GM12878 (cell line): ENCODE measurements at regions not wholly inside any gene's neighbourhood (a gene's known extent, or its start where the extent isn't known, plus 50 kb on each side); places are given as distances from the start of the nearest gene placed in this dataset.

Experiments
- ATAC-seq: fragments of 200-7000 bp; cut with Tn5 transposase; 3 replicates; pipeline ENCODE4 v1.9.1; 2020; ENCODE audit warnings: mild to moderate bottlenecking, moderate library complexity
- BruUV-seq: library from RNA; stranded (reverse); fragments of 400-500 nt; replicated peaks from 2 replicates; lab custom pipeline; 2021; lab: Mats Ljungman, UMichigan
- CTCF ChIA-PET: fragments of 300-600 bp; sonication (Branson Sonifier 250); formaldehyde crosslinking; extraction: SDS; loops from one replicate; lab custom pipeline; 2021; ENCODE audit warnings: inconsistent platforms; lab: Yijun Ruan, JAX
- POLR2A ChIA-PET: fragments of 350-600 bp; formaldehyde crosslinking; extraction: SDS; loops from one replicate; lab custom pipeline; 2021; ENCODE audit warnings: inconsistent platforms; lab: Charles Lee
- RAD21 ChIA-PET: fragments of 300-600 bp; sonication (Branson Sonifier 250); formaldehyde crosslinking; loops from one replicate; lab custom pipeline; 2023; ENCODE audit warnings: antibody characterized with exemption; ENCODE audit not compliant: unreplicated experiment; lab: Charles Lee
- SMC1A ChIA-PET: fragments of 300-600 bp; sonication (Branson Sonifier 250); formaldehyde crosslinking; loops from one replicate; lab custom pipeline; 2023; ENCODE audit not compliant: unreplicated experiment, uncharacterized antibody; lab: Charles Lee
- DNase-seq: peaks from one replicate; pipeline ENCODE4 v3.0.0-alpha.2; 2011; ENCODE audit warnings: low read depth, low spot score
- FAIRE-seq: peaks from 3 replicates; lab custom pipeline; 2011; peaks lifted over from hg19 to GRCh38; lab: Jason Lieb, UNC
- H2AFZ ChIP-seq: 2 replicates; pipeline ENCODE4 v1.6.0; 2011; ENCODE audit warnings: low read depth, low read length, control low read depth; ENCODE audit not compliant: control insufficient read depth
- H3K27ac ChIP-seq: 2 replicates; pipeline ENCODE4 v1.5.1; 2011; ENCODE audit warnings: control low read depth; ENCODE audit not compliant: control insufficient read depth, insufficient read depth
- H3K27me3 ChIP-seq, 2 experiments: replicated peaks in 1 of 2; 2 replicates each; pipeline versions ENCODE4 v1.6.0 to v1.6.1; 2011; ENCODE audit warnings: low read length in 1 of 2; ENCODE audit not compliant: control insufficient read depth in 2 of 2, insufficient read depth in 2 of 2
- H3K36me3 ChIP-seq, 2 experiments: 2 replicates each; pipeline ENCODE4 v1.5.1; 2011; ENCODE audit warnings: low read length in 1 of 2; ENCODE audit not compliant: control insufficient read depth in 2 of 2, insufficient read depth in 2 of 2
- H3K4me1 ChIP-seq: 2 replicates; pipeline ENCODE4 v1.6.1; 2011; ENCODE audit warnings: mild to moderate bottlenecking, low read length, moderate library complexity, mixed read lengths; ENCODE audit not compliant: control insufficient read depth, insufficient read depth
- H3K4me2 ChIP-seq: 2 replicates; pipeline ENCODE4 v1.6.0; 2011; ENCODE audit warnings: control low read depth; ENCODE audit not compliant: control insufficient read depth, insufficient read depth
- H3K4me3 ChIP-seq: fragments of 200-600 bp; sonication (generic); 2 replicates; pipeline ENCODE4 v1.5.1; 2016
- H3K79me2 ChIP-seq: 2 replicates; pipeline ENCODE4 v1.6.0; 2011; ENCODE audit warnings: low read length; ENCODE audit not compliant: control insufficient read depth, insufficient read depth
- H3K9ac ChIP-seq: 2 replicates; pipeline ENCODE4 v1.8.0; 2011; ENCODE audit warnings: low read length, control low read depth, mixed read lengths; ENCODE audit not compliant: control insufficient read depth, insufficient read depth
- H3K9me3 ChIP-seq: replicated peaks from 3 replicates; pipeline ENCODE4 v1.5.1; 2011; ENCODE audit warnings: mild to moderate bottlenecking, low read length; ENCODE audit not compliant: control insufficient read depth, insufficient read depth
- H4K20me1 ChIP-seq: 2 replicates; pipeline ENCODE4 v1.6.0; 2011; ENCODE audit not compliant: control insufficient read depth, insufficient read depth
- BCL11A ChIP-seq: IDR thresholded peaks from 2 replicates; pipeline ENCODE4 v1.6.1; 2011; ENCODE audit warnings: low read depth, low read length
- CHD2 ChIP-seq: IDR thresholded peaks from 2 replicates; pipeline ENCODE4 v1.6.1; 2011; ENCODE audit warnings: low read depth, low read length, improper control_type of control experiment, borderline replicate concordance
- CREB1 ChIP-seq: IDR thresholded peaks from 2 replicates; pipeline ENCODE4 v1.6.1; 2012; ENCODE audit warnings: low read depth, mild to moderate bottlenecking, inconsistent platforms
- IKZF1 ChIP-seq: fragments of 450-650 bp; conservative IDR thresholded peaks from 2 replicates; pipeline ENCODE4 v1.6.1; 2017; ENCODE audit warnings: antibody characterized with exemption, mild to moderate bottlenecking
- KAT2A ChIP-seq: conservative IDR thresholded peaks from 2 replicates; pipeline ENCODE4 v1.6.1; 2011; ENCODE audit warnings: low read depth, low read length; ENCODE audit not compliant: control insufficient read depth
- LARP7 ChIP-seq: fragments of 450-650 bp; IDR thresholded peaks from 2 replicates; pipeline ENCODE4 v1.6.1; 2017; ENCODE audit warnings: mild to moderate bottlenecking
- MEF2B ChIP-seq: fragments of 450-650 bp; IDR thresholded peaks from 2 replicates; pipeline ENCODE4 v1.6.1; 2018; ENCODE audit warnings: mild to moderate bottlenecking, moderate library complexity; ENCODE audit not compliant: partially characterized antibody, poor library complexity, severe bottlenecking
- NBN ChIP-seq: fragments of 450-650 bp; IDR thresholded peaks from 2 replicates; pipeline ENCODE4 v1.6.1; 2016
- NFIC ChIP-seq: IDR thresholded peaks from 2 replicates; pipeline ENCODE4 v1.6.1; 2012; ENCODE audit warnings: low read depth, mild to moderate bottlenecking, inconsistent platforms, low read length, moderate library complexity
- ZBTB33 ChIP-seq: fragments of 450-650 bp; IDR thresholded peaks from 2 replicates; pipeline ENCODE4 v1.6.1; 2017; ENCODE audit warnings: mild to moderate bottlenecking
- WGBS: methylation state at CpG from one replicate; pipeline ENCODE4 v1.1.6; 2016; ENCODE audit warnings: low lambda C conversion rate; ENCODE audit not compliant: insufficient replicate concordance, insufficient coverage; ENCODE audit errors: missing lambda C conversion rate; 5-methylcytosine and 5-hydroxymethylcytosine counted together
- in situ Hi-C: fragments of 300-500 bp; cut with MboI; formaldehyde crosslinking; loops from 9 replicates; pipeline ENCODE4 v1.14.3; 2018; ENCODE audit warnings: mixed read lengths
- intact Hi-C: fragments of 100-400 bp; cut with micrococcal nuclease; formaldehyde crosslinking; loops from one replicate; pipeline ENCODE4 v1.14.2; 2022; ENCODE audit not compliant: unreplicated experiment
- TF ChIP-seq, protein P1 (sequence below): IDR thresholded peaks from 2 replicates; pipeline ENCODE4 v1.6.1; 2012; ENCODE audit warnings: low read depth, low read length, improper control_type of control experiment
- TF ChIP-seq, protein P2 (sequence below): fragments of 450-650 bp; IDR thresholded peaks from 2 replicates; pipeline ENCODE4 v1.6.1; 2017; ENCODE audit warnings: mild to moderate bottlenecking, moderate library complexity
- TF ChIP-seq, protein P3 (sequence below): fragments of 150-350 bp; IDR thresholded peaks from 2 replicates; pipeline ENCODE4 v1.6.1; 2016; ENCODE audit warnings: low read depth, low read length

DNA sequence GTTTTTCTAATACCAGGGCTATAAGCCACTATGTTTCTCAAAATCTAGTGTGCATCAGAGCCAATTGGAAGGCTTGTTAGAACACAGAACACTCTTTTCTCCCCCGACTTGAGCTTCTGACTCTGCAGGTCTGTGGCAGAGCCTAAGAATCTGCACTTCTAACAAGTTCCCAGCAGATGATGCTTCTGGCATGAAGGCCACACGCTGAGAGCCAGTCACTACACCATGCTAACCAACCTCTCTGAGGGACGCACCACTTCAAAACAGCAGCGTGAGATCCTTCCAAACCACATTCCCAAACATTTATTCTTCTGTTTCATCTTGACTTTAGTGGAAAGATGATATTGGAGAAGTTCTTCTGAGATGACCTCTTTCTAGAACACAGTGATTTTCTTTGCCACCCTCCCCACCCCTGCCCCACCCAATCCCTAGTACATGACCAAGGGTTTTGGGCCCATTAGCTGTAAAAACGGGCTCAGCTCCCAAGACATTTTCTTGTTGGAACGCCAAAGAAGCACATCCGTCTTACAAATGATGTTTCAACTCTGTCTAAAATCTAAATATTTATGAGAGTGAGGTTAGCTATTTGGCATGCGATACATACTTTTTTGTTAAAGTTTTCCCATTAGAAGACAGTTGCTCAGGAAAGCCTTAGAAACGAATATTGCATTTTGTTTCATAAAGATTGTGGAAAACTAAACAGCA, 391.9 kb downstream of the TMEM182 start:
- ATAC-seq (no peak), DNase-seq (no peak)
- WGBS, result 24% methylated on average over 9 of the region's 9 CpGs
- SMC1A ChIA-PET, result no interaction called here
- TF ChIP-seq, protein P1, sequence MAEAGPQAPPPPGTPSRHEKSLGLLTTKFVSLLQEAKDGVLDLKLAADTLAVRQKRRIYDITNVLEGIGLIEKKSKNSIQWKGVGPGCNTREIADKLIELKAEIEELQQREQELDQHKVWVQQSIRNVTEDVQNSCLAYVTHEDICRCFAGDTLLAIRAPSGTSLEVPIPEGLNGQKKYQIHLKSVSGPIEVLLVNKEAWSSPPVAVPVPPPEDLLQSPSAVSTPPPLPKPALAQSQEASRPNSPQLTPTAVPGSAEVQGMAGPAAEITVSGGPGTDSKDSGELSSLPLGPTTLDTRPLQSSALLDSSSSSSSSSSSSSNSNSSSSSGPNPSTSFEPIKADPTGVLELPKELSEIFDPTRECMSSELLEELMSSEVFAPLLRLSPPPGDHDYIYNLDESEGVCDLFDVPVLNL, result no peak
- no peak for TF ChIP-seq CHD2
- no peak for TF ChIP-seq KAT2A
- no peak for TF ChIP-seq LARP7
- TF ChIP-seq, protein P2, sequence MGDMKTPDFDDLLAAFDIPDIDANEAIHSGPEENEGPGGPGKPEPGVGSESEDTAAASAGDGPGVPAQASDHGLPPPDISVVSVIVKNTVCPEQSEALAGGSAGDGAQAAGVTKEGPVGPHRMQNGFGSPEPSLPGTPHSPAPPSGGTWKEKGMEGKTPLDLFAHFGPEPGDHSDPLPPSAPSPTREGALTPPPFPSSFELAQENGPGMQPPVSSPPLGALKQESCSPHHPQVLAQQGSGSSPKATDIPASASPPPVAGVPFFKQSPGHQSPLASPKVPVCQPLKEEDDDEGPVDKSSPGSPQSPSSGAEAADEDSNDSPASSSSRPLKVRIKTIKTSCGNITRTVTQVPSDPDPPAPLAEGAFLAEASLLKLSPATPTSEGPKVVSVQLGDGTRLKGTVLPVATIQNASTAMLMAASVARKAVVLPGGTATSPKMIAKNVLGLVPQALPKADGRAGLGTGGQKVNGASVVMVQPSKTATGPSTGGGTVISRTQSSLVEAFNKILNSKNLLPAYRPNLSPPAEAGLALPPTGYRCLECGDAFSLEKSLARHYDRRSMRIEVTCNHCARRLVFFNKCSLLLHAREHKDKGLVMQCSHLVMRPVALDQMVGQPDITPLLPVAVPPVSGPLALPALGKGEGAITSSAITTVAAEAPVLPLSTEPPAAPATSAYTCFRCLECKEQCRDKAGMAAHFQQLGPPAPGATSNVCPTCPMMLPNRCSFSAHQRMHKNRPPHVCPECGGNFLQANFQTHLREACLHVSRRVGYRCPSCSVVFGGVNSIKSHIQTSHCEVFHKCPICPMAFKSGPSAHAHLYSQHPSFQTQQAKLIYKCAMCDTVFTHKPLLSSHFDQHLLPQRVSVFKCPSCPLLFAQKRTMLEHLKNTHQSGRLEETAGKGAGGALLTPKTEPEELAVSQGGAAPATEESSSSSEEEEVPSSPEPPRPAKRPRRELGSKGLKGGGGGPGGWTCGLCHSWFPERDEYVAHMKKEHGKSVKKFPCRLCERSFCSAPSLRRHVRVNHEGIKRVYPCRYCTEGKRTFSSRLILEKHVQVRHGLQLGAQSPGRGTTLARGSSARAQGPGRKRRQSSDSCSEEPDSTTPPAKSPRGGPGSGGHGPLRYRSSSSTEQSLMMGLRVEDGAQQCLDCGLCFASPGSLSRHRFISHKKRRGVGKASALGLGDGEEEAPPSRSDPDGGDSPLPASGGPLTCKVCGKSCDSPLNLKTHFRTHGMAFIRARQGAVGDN, result no peak
- TF ChIP-seq ZBTB33, result no peak
- no peak for TF ChIP-seq MEF2B
- TF ChIP-seq CREB1, result no peak
- TF ChIP-seq, protein P3, sequence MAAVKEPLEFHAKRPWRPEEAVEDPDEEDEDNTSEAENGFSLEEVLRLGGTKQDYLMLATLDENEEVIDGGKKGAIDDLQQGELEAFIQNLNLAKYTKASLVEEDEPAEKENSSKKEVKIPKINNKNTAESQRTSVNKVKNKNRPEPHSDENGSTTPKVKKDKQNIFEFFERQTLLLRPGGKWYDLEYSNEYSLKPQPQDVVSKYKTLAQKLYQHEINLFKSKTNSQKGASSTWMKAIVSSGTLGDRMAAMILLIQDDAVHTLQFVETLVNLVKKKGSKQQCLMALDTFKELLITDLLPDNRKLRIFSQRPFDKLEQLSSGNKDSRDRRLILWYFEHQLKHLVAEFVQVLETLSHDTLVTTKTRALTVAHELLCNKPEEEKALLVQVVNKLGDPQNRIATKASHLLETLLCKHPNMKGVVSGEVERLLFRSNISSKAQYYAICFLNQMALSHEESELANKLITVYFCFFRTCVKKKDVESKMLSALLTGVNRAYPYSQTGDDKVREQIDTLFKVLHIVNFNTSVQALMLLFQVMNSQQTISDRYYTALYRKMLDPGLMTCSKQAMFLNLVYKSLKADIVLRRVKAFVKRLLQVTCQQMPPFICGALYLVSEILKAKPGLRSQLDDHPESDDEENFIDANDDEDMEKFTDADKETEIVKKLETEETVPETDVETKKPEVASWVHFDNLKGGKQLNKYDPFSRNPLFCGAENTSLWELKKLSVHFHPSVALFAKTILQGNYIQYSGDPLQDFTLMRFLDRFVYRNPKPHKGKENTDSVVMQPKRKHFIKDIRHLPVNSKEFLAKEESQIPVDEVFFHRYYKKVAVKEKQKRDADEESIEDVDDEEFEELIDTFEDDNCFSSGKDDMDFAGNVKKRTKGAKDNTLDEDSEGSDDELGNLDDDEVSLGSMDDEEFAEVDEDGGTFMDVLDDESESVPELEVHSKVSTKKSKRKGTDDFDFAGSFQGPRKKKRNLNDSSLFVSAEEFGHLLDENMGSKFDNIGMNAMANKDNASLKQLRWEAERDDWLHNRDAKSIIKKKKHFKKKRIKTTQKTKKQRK, result no peak
- no peak for TF ChIP-seq NFIC
- no peak for TF ChIP-seq IKZF1
- no peak for TF ChIP-seq NBN
- TF ChIP-seq BCL11A, result no peak
- TF ChIP-seq, all 136 proteins: peak for 0
- Histone ChIP-seq H3K27me3 (no peaks in the 10 kb centered on the region; a peak in 2 of 4 replicates), H3K4me3 (no peak overlapping the region), H3K79me2 (no peaks in the 10 kb centered on the region), H3K36me3 (no peaks in the 10 kb centered on the region), H4K20me1 (no peaks in the 10 kb centered on the region), H3K4me2 (no peak overlapping the region), H3K9me3 (no peaks in the 10 kb centered on the region), H2AFZ (no peak overlapping the region), H3K27ac (no peak overlapping the region), H3K9ac (no peak overlapping the region), H3K4me1 (no peaks in the 10 kb centered on the region)
- in situ Hi-C loops (loop anchor here (25.0 kb wide), 1 partner anchor 1259 kb away; no protein-coding TSS in a partner anchor), intact Hi-C loops (no loop called here)
- BruUV-seq, result no TSS peak
- ChIA-PET RAD21 (no interaction called here), CTCF (no interaction called here), POLR2A (no interaction called here)
- no peak for FAIRE-seq
